Stimulated activated CD4-positive, alpha-beta T cell treated with anti-CD3 and anti-CD28 coated beads, Interleukin-15, amount 100 ng/mL, for 48 hours (primary cell): ENCODE measurements at regions not wholly inside any gene's neighbourhood (a gene's known extent, or its start where the extent isn't known, plus 50 kb on each side); places are given as distances from the start of the nearest gene placed in this dataset.
"Not testable (repeated sequence)": the region's sequence is repeated elsewhere in the genome, so short reads cannot be mapped to it uniquely, and the experiment has no call there.

ENCODE experiments used
- DNase-seq, 2 donors: peaks; one replicate each; pipeline ENCODE4 v3.0.0-alpha.2; 2020; ENCODE audit warnings: low read depth in 2 of 2

DNA sequence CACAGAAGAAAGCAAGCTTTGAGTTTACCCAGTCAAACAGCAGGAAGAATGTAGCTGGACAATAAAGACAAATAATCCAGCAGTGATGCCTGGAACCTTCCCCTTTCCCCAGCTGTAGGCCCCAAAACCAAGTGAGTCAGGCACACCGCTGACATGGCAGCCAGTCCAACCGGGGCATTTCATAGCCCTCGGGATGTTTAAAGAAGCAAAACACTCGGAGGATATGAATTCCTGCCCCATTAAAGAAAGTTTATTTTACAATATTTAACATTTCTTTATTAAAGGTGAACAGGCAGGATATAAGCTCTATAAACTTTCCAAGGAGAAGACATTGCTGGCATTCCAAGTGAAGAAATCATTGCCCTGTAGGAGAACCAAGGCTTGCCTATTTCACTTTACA is 507.6 kb upstream of the TNP1 start:
- no peak for DNase-seq

DNA sequence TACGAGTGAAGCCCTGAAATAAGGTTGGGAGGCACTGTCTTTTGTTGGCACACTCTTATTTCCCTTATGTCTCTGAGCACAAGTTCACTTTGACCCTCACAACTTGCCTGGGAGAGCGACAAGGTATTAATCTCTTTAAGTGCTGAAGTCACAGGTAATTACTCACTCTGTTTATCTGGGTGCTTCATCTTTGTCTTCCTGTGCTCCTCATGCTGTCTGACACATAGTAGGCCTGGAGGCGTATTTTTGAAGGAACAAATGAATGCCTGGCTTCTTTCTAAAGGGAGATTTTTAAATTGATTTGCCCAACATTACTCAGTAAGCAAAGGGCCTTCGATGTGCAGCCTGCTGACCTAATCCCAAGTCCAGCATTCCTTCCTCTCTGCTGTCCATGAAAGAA is 507.1 kb upstream of the TNP1 start:
- DNase-seq = no peak

- DNase-seq = no peak
These were observed 506.5 kb upstream of the TNP1 start for GRCh38 chr2:217366266-217366895.

DNA sequence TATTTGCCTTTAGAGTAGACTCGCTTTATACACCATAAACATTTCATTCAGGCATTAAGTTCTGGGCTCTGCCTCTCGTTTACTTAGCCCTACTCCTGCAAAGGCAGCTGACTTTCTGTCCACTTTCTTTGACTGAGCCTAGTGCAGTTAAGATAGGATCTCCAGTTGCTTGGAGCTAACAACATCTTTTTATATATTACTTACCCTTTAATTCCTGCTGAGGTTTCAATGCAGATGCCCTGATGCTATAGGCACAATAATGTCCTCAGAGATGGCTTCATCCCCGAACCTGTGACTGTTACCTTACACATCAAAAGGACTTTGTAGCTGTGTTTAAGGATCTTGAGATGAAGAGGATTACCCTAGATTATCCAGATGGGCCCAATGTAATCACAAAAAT is 505.8 kb upstream of the TNP1 start:
- DNase-seq = no peak

- no peak for DNase-seq
These were observed 504.4 kb upstream of the TNP1 start for GRCh38 chr2:217364224-217364623.

DNA sequence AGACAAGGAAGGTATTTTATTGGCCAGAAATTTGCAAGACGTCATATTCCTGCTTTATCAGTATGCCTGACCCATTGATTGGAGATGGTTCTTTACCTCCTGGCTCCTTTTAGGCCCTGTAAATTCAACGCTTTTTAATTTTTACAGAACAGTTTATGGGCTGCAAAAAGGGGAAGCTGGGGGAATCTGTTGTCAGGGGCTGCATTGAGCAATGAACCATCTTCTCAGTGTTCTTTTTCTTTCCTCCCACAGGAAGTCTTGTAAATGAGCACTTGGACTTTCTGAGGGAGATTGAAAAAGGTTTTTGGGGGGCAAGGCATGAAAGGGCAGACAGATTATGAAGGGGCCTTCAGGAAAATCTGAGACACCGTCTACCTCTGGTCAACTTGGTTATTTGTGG is 503.6 kb upstream of the TNP1 start:
- DNase-seq = no peak

DNA sequence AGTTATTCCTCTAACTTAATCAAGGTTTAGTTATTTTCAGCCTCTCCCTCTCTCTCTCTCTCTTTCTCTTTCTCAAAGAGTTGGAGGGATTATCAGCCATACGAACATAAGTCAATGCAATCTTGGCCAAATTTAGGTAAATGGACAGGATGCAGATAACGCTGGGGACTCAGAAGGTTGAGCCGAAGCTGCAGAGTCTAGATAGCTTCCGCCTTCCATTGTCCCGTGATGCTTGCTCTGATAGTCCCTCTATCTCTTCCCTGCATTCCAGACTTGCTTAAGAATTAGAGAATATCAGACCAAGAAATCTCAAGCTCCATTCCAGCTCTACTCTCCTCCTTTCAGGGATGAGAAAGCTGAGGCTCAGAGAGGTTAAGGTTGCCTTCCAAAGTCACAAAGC is 502.8 kb upstream of the TNP1 start:
- no peak for DNase-seq

GRCh38 chr2:217362286-217362685 is 502.4 kb upstream of the TNP1 start:
- DNase-seq = no peak

DNA sequence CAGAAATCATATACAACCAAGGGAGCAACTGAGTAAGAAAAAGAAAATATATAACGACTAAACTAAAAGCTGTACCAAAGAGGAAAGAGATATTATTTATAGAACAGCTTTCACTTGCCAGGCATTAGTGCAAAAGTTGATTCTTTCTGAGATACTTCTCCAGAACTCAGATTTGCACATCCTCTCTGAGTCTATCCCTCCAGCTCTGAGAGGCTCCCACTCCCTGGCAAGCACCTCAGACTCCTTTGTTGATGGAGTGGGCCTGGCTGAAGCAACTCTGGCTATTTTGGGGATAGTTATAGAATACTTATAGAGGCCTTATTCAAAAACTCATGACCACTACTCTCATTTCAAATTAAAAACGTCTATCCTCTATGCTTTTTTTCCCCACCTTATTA is 501.6 kb upstream of the TNP1 start:
- DNase-seq = no peak

DNA sequence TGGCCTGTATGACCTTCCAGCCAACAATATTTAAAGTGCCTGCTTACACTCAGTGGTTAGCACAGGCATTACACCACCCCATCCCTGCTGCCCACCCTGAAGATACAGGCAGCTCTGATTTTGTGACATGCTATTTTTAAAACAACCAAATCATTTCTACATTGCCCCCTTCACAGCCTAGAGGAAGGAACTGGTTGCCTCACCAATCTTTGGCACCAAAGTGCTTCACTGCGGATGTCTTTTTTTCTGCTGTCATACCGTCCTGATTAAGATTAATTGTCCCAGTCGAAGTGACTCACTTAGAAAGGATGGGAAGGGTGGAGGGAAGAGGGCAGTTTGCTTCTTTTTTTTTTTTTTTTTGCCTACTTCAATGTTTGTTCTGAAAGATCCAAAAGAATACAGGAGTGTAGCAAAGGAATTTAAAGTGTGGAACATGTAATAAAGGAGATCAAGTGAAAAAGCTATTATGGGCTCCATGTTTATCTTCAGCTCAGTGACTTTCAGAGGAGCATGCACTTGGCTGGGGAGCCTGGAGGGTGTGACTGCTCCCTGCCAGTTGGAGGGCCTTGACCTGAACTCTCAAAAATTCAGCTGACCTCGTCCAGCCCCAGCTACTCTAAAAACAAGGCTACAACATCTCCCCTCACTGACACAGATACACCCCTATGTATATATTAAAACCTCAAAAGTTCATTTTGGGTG is 501.1 kb upstream of the TNP1 start:
- no peak for DNase-seq

DNA sequence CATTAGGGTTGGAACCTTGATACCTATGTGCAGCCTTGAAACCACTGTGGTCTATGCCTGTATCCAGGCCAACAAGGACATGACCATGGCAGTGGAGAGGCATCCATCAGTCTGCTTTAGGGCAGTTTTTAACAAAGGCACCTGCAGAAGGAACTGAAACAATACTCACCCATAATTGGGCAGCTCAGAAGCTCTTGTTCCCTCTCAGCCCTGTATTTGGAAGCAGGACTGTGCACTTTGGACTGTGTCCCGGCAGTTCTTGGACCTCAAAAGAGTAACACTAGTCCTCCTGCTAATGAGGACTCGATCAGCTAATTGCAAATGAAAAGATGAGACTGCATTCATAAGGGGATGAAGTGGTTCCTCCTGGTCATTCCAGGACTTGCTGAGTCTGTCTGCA is 500.2 kb upstream of the TNP1 start:
- no peak for DNase-seq

GRCh38 chr2:217357886-217358620 is 498.2 kb upstream of the TNP1 start:
- DNase-seq = no peak

DNA sequence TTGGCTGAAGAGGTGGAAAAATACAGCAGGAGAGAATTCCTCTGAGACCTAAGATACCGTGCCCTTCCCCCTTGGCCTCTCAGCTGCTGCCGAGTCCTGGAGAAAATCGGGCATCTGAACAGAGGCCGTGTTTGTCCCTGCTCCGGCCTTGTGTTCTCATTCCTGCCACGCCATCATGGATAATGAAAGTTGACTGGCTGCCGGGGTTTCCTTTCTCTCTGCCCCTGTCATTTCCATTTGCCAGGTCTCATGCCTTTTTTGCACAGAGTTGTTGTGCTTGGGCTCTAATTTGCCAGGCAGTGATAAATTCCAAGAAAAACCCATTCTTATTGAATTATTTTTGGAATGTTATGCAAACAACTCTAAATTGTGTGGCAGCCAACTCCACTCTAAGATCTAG is 496.9 kb upstream of the TNP1 start:
- no peak for DNase-seq

- DNase-seq = no peak
These were observed 496.3 kb upstream of the TNP1 start for GRCh38 chr2:217356142-217356541.

- DNase-seq = no peak
These were observed 493.7 kb upstream of the TNP1 start for GRCh38 chr2:217353591-217353990.

DNA sequence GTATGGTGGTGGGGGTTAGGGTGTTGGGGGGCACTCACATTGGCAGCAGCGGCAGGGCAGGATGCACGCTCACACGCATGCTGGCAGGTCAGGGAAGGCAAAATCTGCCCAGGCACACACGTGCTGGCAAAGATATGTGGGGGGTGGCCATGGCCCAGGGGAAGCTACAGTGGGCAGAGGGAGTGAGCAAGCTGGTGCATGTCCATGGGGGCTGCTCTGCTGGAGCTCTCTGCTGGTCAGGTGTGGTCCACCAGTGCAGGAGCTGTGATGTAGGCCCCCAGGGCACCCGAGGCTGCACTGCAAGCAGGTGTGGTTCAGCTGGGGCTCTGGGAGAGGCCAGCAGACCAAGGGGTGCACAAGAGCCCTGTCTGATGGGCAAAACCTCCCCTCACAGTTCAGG is 491.5 kb upstream of the TNP1 start:
- DNase-seq = no peak

- no peak for DNase-seq
These were observed 489.4 kb upstream of the TNP1 start for GRCh38 chr2:217349251-217349650.

DNA sequence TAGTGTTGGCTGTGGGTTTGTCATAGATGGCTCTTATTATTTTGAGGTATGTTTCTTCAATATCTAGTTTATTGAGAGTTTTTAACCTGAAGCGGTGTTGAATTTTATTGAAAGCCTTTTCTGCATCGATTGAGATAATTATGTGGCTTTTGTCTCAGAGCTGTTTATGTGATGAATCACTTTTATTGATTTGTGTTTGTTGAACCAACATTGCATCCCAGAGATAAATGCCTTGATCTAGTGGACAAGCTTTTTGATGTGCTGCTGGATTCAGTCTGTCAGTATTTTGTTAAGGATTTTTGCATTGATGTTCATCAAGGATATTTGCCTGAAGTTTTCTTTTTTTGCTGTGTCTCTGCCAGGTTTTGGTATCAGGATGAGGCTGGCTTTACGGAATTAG is 487.8 kb upstream of the TNP1 start:
- not testable (repeated sequence) for DNase-seq

DNA sequence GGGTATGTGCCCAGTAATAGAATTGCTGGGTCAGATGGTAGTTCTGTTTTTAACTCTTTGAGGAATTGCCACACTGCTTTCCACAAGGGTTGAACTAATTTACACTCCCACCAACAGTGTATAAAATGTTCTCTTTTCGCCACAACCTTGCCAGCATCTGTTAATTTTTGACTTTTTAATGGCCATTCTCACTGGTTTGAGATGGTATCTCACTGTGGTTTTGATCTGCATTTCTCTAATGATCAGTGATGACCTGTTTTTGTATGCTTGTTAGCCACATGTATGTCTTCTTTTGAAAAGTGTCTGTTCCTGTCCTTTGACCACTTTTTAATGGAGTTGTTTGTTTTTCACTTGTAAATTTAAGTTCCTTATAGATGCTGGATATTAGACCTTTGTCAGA is 486.2 kb upstream of the TNP1 start:
- not testable (repeated sequence) for DNase-seq

GRCh38 chr2:217340899-217341298 is 481.0 kb upstream of the TNP1 start:
- no peak for DNase-seq

GRCh38 chr2:217340176-217340575 is 480.3 kb upstream of the TNP1 start:
- DNase-seq = no peak

- DNase-seq = no peak
These were observed 479.9 kb upstream of the TNP1 start for GRCh38 chr2:217339753-217340152.

DNA sequence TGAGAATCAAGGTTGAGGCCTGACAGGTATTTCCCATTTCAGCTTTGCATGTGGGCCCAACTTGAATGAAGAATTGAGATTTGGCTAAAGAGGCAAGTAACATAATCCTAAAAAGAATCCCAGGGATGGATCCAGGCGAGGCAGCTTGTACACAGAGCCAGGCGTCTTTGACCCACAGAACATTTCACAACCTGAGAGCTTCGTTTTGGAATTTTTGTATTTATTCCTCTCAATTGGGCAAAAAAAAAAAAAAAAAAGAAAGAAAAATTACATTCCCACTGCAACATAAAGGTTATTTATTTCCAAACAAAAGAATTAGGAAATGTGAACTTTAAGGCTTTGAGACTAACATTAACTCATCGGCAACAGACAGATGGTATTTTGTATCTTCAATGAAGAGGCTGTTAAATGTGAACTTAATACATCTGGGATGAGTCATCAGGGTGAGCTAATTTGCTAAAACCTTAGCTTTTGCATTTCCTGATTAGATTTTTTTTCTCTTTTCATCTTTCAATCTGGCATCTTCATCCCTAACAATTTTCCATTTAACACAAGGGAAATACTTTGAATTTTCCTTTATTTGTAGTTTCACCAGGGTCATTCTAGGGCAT is 478.5 kb upstream of the TNP1 start:
- DNase-seq = no peak
